LNCaP clone FGC (cell line): ENCODE measurements at regions not wholly inside any gene's neighbourhood (a gene's known extent, or its start where the extent isn't known, plus 50 kb on each side); places are given as distances from the start of the nearest gene placed in this dataset.

Experiments
- DNase-seq: peaks from one replicate; pipeline ENCODE4 v3.0.0-alpha.2; 2011; ENCODE audit warnings: low read depth
- H3K4me3 ChIP-seq: 2 replicates; pipeline ENCODE4 v1.5.1; 2011; ENCODE audit warnings: mild to moderate bottlenecking, low read depth, low read length, control low read depth
- CTCF ChIP-seq: IDR thresholded peaks from 2 replicates; pipeline ENCODE4 v1.5.1; 2012; ENCODE audit warnings: mild to moderate bottlenecking; ENCODE audit not compliant: control insufficient read depth, insufficient read depth; ENCODE audit errors: extremely low read depth

- no peak for DNase-seq
- no peak for TF ChIP-seq CTCF
- no peak overlapping the region for H3K4me3 ChIP-seq
Measured at GRCh38 chr3:117005274-117005673, 295.7 kb downstream of the TUSC7 start.

GRCh38 chr3:117005911-117006522 is 296.4 kb downstream of the TUSC7 start:
- no peak for TF ChIP-seq CTCF
- H3K4me3 ChIP-seq, result no peak overlapping the region
- DNase-seq, result no peak

- no peak overlapping the region for H3K4me3 ChIP-seq
- DNase-seq, result no peak
- no peak for TF ChIP-seq CTCF
Measured at GRCh38 chr3:117010318-117010717, 300.7 kb downstream of the TUSC7 start.

- no peak for DNase-seq
- H3K4me3 ChIP-seq, result no peak overlapping the region
- no peak for TF ChIP-seq CTCF
Measured at GRCh38 chr3:117011687-117012250, 302.2 kb downstream of the TUSC7 start.

GRCh38 chr3:117016378-117016777 is 306.8 kb downstream of the TUSC7 start:
- H3K4me3 ChIP-seq, result no peak overlapping the region
- no peak for DNase-seq
- TF ChIP-seq CTCF, result peak; percentile 59

GRCh38 chr3:117017135-117017894 is 307.7 kb downstream of the TUSC7 start:
- DNase-seq, result no peak

More at GRCh38 chr3:117017135-117017894, 307.7 kb downstream of the TUSC7 start:
- TF ChIP-seq CTCF, result no peak
- no peak overlapping the region for H3K4me3 ChIP-seq
